Cardiac septum (tissue), 1 donor: ENCODE measurements at regions not wholly inside any gene's neighbourhood (a gene's known extent, or its start where the extent isn't known, plus 50 kb on each side); places are given as distances from the start of the nearest gene placed in this dataset.
"Not testable (repeated sequence)": the region's sequence is repeated elsewhere in the genome, so short reads cannot be mapped to it uniquely, and the experiment has no call there.

Experiments
- DNase-seq: peaks from one replicate; pipeline ENCODE4 v3.0.0-alpha.2; 2020; ENCODE audit warnings: low spot score
- intact Hi-C: fragments of 100-400 bp; cut with DNase I; formaldehyde crosslinking; loops from one replicate; pipeline ENCODE4 v1.14.0; 2022
- donor health status: DM: no; HTN: no; CAD: no.

DNA sequence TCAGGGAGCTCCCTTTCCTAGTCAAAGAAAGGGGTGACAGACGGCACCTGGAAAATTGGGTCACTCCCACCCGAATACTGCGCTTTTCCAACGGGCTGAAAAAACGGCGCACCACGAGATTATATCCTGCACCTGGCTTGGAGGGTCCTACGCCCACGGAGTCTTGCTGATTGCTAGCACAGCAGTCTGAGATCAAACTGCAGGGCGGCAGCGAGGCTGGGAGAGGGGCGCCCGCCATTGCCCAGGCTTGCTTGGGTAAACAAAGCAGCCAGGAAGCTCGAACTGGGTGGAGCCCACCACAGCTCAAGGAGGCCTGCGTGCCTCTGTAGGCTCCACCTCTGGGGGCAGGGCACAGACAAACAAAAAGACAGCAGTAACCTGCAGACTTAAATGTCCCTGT, 580.5 kb downstream of the RAB28 start:
- DNase-seq, intact Hi-C loops: not testable (repeated sequence)

DNA sequence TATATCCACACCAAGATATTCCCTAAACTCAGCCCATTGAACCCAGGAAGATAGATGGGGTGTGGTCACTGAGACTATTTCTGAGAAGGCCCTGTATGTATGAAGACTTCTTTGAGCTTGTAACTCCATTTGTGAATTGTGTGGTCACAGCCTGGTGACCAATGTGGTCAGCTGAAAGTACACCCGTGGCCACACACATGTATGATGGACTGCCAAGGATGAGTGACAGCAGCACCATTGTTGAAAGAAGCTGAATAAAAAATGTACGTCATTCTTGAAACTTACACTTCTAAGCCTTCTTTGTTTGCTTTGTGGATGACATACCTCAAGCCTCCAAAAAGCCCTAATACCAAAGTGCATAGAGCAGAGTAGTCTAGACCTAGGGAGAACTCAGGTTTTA, 581.4 kb downstream of the RAB28 start:
- intact Hi-C loops, result no loop called here

DNA sequence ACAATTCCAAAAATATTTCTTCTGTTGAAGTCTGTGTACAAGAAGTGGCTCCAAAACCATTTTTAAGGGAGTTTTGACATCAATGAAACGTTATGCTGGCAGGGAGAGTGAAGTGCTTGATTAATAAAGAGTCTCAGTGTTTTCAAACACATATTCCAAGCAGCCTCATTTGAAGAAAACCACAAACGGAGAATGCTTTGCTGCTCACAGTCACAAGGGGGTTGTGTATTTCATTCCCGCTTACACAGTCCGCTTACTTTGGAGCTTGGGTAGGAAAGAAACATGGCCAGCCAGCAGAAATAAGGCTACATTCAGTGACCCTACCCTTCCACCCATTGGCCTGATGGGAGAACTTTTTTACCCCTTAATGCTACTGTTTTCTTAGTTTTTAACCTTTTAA, 586.2 kb downstream of the RAB28 start:
- intact Hi-C loops, result no loop called here

More for the DNA sequence above, 581.4 kb downstream of the RAB28 start:
- DNase-seq, result no peak

DNA sequence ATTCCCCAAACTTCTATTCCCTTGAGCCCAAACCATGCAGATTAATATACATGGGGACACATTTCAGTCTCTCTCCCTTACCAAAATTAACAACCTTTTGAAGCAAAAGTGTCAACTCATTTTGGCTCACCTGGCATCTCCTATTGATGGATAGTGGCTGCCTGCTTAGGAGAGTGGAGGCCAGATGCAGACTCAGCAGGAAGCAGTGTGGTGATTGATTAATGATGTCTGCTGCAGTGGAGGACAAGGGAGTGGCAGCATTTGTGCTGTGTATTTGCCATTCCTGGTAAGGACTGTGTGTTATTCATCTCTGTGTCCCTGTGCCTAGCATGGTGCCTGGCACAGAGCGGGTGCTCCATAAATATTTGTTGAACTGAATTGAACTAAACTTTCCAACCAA, 590.1 kb downstream of the RAB28 start:
- no peak for DNase-seq
- intact Hi-C loops, result no loop called here

More for the DNA sequence above, 586.2 kb downstream of the RAB28 start:
- no peak for DNase-seq

DNA sequence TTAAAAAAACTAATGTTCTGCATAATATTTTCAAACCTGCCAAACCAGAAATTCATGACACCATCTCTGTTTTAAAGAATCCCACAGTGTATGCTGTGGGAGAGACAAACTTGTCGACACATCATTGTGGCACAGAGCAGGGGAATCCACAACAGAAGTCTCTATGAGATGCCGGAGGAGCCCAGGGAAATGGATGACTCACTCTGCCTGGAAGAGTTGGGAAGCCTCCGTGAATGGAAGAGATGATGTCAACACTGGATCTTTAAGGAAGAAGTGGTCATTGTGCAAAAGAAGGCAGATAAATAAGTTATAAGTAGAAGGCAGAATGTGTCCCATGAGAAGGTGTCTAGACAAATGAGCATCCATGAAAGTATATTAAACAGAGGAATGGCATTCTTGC, 595.1 kb downstream of the RAB28 start:
- DNase-seq, result no peak
- intact Hi-C loops, result no loop called here

DNA sequence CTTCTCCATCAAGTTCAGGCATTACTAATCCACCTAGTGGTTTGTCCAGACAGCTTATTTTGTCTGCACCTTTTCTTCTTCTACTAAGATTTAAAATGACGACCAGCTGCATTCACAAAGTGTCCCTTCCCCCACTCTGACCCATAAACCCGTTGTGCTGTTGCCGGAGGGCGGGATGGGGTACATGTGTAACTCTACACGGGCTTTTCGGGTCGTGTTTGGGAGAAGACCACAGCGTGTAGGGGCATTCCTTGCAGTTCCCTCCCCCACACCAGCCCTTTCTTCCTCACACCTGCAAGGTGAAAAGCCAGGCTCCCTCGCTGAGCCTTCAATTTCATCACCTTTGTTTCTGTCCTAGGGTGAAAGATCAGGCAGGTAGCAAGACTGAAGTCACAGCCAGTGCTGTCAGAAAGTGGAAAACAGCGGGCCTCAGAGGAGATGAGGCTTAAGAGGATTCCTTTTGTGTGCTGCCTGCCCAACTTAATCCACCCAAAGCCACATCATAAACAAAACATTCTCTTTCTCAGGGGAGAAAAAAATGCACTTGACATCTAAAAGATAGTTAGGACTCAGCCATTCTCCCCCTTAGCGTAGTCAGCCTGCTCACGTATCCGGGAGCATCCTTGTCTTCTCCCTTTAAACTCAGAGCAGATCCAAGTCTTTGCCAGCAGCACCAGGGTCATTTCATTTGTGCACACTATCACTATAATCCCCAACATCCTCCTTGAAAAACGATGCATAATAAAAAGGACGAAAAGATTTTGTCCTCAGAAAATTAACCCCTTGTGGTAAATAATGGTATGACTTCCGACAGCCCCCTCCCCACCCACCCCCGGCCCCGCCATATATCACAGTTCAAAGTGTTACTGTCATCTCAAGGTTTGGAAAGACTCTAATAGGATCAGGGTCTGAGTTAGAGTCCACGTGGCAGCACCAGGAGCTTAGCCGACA, 599.0 kb downstream of the RAB28 start:
- intact Hi-C loops, result no loop called here
- DNase-seq, result no peak

DNA sequence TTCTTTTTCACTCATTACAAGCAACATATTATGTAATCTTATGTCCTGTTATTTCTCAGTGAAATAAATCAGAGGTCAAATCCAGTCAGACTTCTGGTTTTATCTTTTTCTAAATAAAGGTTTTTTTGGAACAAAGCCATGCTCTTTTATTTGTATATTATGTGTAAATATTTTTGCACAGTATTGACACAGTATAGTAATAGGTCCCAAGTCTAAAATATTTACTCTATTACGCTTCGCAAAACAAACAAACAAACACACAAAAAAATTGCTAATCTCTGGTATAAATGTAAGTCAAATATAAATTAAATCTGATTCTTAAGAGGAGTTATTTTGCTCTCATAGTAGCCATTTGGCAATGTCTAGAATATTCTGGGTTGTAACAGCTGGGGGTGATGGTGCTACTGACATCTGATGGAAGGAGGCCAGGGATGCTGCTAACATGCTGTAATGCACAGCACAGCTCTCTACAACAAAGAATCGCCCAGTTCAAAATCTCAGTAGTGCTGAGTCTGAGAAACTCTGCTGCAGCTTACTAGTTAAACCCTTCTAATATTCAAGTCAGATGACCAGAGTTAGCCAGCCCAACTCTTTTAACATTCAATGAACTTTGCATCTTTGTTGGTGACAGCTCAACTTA, 602.1 kb downstream of the RAB28 start:
- intact Hi-C loops, result no loop called here
- no peak for DNase-seq

DNA sequence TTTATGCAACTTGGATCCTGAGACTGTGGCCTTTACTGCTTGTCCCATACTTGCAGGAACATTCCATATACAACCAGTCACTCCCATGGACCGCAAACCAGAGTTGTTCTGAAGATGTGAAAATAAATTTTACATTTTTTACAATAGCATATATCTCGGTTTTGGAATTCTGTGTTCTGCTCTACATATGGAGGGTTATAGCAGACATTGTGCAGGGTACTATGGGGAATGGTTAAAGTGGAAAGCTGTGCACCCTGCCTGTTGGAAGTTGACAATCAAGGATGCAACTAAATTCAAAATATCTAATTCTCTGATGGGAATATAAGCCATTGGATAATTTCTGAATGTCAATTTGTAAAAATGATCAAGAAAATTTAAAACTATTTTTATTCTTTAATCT, 603.3 kb downstream of the RAB28 start:
- intact Hi-C loops, result no loop called here
- DNase-seq, result no peak

DNA sequence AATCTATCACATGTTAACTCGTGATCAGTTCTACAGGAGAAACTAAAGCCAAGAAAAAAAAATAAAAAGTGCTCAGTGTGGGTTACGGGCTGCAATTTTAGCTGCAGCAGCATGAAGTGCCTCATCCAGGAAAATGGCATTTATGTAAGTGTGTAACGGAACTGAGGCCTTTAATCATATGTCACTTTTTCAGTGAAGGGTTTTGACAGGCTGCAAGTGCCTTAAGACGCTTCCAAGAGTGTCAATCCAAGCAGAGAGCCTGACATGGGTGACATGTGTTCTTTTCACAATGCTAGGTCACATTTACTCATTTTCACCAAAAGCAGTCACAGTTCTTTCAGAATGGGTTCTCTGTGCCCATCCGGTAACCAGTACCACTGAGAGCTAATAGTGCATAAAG, 604.6 kb downstream of the RAB28 start:
- intact Hi-C loops, result no loop called here
- DNase-seq, result no peak

DNA sequence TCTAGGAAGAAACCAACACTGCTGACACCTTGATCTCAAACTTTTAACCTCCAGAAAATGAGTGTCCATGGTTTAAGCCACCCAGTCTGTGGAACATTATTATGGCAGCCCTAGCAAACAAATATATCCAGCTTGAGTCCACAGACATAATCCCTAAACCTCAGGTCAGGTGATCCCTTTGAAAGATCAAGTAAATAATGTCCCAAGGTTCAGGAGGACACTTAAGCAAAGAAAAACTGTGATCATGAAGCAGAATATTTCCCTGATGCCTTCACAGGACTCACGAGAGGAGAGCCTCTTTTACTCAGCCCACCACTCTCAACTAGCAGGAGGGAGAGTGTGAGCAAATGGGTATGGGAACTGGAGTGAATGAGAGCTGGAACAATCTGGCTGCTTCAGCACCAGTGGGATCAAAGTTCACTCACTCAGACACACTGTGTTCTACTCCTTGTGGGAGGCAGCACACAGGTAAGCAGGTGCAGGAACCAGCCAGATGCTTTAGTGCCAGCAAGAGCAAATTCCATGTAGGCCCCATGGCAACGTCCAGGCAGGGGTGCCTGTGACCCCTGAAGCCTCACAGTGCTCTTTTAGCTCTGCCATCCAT, 608.4 kb downstream of the RAB28 start:
- intact Hi-C loops, result no loop called here
- no peak for DNase-seq

DNA sequence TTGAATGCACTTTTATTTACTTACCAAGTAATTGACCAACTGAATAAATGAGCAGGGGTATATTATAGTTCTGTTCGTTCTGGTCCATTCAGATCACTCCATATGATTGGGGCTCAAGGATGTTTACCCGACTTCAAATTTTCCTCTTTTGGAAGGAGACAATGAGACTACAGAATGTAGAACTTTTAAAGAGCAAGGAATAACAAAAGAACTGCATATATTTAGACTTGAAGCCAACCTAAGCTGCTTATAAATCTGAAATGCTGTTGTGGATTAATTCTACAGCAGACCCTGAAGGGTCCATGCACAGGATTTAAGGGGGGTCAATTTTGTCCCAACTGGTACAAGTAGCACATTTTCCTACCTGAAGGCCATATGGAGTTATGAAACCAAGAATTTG, 610.8 kb downstream of the RAB28 start:
- intact Hi-C loops, result no loop called here
- no peak for DNase-seq

DNA sequence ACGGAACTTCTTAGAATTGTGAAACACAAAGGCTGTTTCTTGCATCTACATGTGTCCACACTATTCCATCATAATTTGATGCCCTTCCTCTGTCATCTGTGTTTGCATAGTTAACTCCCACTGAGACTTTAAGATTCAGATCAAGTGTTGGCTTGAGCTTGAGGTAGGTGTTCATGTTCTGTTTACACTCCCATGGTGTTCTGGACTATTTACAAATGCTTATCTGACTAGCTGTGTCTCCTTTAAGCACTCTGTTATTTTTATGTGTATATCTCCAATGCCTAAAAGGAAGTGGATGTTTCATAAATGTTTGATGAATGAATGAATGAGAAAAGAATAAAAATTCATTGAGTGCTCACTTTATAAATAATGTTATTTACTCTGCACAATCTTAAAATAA, 622.7 kb downstream of the RAB28 start:
- intact Hi-C loops, result no loop called here
- no peak for DNase-seq

DNA sequence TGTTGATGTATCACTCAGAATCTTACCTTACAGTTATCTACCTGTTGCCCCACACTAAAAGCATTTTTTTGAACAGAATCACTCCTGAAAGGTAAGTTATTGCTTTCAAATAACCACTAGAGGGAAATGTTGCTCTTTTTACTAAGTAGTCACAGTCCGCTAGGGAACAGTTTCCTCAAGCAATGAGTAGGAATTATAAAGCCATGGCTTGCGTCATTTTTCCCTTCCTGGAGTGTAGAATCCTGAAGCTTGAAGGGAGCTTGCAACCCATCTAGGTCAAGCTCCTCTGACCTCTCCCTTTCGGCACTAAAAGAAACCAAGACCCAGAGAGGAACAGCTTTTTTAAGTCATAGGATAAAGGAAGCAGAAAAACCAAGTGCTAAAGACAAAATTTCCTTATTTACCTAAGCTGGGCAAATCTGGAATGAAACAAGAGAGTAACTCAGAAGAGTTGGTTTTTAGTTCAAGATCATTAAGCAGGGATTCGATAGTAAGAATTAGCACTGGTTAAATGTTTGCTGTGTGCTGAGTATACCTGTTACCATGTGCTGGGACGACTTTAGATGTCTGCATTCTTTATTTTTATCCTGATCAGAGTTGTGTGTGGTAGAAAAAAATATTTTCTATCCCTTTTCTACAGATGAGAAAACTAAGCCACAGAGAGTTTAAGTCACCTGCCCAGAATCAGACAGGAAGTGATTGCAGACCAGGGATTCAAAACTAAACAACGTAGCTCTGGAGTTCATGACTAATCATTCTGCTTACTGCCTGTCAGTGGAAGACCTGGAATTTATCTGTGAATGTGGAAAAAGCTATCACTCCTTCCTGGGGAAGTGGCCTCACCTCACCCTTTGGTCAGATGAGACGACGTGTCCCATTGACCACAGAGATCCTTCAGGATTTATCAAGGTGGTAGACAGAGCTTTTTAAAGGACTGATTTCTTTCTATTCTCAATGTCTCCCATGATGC, 631.5 kb downstream of the RAB28 start:
- intact Hi-C loops, result loop anchor here (1.0 kb wide), 1 partner anchor 697 kb away; no protein-coding TSS in a partner anchor
- no peak for DNase-seq

DNA sequence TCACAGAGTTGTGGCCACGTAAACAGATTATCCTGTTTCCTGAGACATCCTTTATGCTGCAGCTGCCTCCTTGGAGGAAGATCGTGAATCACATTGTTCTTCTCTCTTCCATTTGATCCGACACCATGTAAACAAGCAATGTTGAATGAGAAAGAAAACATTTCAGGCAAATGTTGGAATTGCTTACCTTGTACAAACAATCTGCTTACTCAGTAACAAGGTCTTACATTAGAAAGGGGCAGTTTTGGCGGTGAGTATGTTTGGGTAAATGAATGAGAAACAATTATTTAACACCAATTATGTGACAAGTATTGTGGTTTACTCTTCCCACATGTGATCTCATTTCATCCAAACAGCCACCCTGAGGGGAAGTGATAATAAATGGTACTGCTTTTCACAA, 637.8 kb downstream of the RAB28 start:
- intact Hi-C loops, result no loop called here
- no peak for DNase-seq

DNA sequence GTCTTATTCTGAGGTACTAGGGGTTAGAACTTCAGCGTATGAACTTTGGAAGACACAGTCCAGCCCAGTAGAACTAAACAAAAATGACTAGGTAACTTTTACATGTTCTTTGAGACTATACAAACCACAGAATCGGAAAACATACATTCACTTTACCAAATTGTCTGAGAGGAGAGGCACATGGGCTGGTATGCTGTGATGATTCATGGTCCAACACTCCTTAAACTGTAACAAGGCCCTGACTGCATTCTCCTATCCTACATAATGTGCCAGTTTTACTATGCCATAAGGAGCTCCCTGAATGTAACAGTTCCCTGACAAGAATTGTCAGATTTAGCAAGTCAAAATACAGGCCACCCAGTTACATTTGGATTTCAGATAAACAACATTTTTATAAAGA, 640.0 kb downstream of the RAB28 start:
- DNase-seq, result no peak
- intact Hi-C loops, result no loop called here

DNA sequence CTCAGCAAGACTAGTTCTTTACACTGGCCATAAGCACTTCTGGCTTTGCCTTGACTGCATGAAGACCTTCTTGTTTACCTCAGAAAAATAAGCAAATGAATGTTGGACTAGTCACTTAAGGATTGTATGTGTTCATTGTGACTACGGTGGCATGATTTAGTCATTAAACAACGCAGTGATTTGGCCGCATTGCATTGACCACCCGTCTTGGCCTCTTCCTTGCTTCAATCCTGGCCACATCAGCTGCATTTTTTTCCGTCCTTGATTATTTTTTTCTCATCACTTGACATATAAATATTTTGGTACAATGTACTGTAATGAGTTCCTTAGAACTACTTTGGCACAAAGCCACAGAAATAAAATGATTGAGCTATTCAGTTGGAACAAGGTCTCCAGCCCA, 656.2 kb downstream of the RAB28 start:
- intact Hi-C loops, result no loop called here
- DNase-seq, result no peak

DNA sequence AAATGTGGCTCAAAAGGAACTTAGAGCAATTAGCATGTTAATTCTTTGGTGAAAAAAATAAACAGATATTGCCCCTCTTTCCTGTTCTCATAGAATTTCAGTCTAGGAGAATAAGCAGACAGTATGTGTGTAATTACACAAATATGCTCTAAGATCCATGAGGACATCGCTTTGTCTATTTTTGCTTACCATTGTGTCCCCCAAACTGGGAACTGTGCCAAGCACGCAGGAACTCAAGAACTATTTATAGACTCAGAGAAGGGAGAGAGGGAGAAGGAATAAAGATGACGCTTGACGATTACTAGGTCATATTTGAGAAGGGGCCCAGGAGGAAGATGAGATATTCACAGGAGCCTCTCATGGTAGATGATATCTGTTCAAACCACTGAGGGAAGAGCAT, 692.6 kb downstream of the RAB28 start:
- intact Hi-C loops, result no loop called here
- no peak for DNase-seq

DNA sequence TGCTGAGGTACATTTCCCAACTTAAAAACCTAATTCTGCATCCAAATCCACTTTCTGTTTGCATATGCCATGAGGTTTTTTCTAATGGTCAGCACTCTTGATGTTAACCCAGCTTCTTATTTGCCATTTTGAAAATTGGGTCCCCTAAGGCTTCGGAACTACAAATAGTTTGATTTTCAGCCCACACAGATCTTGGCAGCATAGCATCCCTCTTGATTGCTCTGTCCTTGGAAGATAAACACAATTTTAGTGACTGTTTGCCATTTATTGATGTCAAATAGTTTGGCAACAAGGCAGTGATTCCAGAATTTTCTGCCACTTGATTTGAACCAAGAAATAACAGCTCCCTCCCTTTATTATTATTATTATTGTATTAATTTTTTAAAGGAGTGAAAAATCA, 696.9 kb downstream of the RAB28 start:
- intact Hi-C loops, result no loop called here
- no peak for DNase-seq

DNA sequence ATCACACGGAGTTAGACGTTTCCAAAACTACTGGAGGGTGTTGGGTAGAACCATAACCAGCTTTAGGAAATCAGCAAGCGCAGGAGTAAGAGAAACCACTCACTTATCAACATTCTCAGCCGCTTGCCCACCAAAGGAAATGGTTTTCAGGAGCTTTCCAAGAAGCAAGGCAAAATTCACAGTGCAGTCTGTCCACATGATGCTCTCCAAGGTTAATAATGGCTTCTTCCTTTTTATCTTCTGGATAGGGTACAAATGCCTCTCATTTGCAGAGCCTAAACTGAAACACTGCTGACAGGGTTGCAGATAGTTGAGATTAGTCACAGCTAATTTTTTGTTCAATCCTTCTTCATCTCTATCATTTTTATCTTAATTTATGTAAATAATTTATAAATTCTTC, 705.4 kb downstream of the RAB28 start:
- intact Hi-C loops, result no loop called here
- DNase-seq, result no peak

DNA sequence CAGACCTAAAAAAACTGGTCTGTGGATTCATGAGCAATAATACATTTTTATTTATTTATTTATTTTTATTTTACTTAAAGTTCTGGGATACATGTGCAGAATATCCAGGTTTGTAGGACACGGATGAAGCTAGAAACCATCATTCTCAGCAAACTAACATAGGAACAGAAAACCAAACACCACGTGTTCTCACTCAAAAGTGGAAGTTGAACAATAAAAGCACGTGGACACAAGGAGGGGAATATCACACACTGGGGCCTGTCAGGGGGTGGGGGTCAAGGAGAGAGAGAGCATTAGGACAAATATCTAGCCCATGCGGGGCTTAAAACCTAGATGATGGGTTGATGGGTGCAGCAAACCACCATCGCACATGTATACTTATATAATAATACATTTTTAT, 705.9 kb downstream of the RAB28 start:
- no peak for DNase-seq
- intact Hi-C loops, result no loop called here
